Endometrium (tissue), 2 donors: ENCODE measurements at regions not wholly inside any gene's neighbourhood (a gene's known extent, or its start where the extent isn't known, plus 50 kb on each side); places are given as distances from the start of the nearest gene placed in this dataset.
A peak's percentile ranks its signal among the peaks of the same experiment; 100 is the strongest.

ENCODE experiments used
- FAIRE-seq: peaks from 2 replicates; lab custom pipeline; 2012; peaks lifted over from hg19 to GRCh38; lab: Jason Lieb, UNC
- donor health status: control.
- donor health status: control.

DNA sequence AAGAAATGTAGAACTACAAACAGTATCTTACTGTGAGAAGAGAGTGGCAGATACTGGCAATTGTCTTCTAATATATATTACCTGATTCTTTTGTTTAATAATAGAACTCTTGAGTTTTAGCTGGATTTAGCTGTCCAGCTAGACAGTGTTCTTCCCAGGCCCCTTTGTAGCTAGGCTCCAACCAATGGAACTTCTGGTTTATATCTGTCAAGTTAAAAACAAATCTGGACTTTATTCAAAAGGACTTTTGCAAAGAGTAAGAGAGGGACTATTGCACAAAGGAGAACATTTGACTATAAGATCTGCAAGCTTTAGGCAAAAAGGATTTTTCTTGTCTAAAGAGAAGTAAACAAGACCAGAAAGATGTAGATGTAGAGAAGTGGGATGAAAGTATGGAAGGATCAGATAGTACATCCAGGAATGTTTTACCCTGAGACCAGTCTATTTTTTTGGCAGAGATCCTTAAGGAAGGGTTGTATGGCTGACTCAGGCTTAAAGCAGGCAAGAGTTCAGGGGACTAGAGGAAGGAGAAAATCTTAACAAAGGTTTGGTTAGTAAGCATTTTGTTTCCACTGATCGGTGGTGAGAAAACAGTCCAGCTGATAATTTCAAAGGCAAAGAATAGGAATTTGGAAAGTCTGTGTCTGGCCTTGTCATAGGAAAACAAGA lies 111.1 kb upstream of the PLEKHA5 start:
- FAIRE-seq: no peak

DNA sequence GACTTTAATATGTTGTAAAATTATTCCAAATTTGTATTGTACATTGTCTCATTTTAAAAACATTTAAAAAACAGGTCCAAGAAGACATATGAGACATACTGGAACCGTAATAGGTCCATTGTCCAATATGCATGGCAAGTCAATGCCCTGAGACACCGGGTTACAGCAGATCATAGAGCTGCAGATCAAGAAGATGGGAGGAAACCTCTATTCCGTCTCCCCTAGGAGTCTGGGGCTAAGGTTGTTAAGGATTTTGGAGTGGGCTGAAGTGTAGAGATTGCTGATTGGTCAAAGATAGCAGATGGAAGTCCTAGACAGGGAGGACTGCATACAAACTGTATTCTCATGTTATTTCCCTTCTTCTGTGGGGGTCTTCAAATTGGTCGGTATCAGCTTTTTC lies 108.3 kb upstream of the PLEKHA5 start:
- no peak for FAIRE-seq

DNA sequence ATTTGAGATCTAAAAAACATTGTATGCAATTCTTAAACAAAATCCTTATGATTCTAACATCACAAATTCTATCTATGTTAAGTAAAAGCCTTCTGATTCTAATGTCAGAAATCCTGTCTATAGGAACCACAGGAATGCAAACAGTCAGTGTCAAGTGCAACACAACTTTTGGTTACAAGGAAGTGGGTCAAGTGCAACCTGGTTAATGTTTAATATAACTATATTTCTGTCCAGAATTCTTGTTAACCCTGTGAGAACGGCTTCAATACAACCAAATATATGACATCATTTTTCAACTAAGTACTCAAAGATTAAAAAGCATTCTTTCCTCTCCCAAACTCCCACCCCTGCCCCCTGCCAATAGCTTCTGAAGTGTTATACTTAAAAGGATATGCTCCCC lies 107.9 kb upstream of the PLEKHA5 start:
- no peak for FAIRE-seq

DNA sequence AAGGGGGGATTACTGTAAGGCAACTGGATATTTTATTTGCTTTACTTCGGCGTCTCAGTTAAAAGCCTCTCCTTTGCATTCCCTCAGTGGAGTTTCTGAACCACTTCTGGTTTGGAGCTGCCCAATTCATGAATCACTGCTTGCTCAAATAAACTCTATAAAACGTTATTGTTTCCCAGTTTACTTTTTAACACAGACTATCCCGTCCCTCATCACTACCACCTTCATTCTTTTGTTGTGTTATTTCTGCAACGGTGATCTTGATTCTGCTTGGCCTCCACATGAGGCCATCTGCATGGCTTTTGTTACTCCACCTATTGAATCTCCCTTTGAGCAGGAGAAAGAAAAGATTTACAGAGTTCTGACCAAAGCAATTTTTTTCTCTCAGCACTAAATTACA lies 104.0 kb upstream of the PLEKHA5 start:
- FAIRE-seq: no peak

DNA sequence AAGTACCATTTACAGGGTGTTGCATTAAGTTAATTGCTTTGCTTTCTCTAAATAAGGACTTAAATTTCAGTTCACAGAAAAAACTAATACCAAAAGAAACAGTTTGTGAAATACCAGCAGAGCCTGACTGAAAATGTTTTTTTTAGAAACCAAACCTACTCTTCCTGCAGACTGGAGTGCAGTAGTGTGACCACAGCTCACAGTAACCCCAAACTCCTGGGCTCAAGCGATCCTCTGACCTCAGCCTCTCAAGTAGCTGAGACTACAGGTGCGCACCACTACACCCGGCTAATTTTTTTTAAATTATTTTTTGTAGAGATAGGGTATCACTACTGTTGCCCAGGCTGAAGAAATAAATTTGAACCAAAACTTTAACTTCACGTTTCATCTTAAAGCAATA lies 103.5 kb upstream of the PLEKHA5 start:
- FAIRE-seq: no peak

DNA sequence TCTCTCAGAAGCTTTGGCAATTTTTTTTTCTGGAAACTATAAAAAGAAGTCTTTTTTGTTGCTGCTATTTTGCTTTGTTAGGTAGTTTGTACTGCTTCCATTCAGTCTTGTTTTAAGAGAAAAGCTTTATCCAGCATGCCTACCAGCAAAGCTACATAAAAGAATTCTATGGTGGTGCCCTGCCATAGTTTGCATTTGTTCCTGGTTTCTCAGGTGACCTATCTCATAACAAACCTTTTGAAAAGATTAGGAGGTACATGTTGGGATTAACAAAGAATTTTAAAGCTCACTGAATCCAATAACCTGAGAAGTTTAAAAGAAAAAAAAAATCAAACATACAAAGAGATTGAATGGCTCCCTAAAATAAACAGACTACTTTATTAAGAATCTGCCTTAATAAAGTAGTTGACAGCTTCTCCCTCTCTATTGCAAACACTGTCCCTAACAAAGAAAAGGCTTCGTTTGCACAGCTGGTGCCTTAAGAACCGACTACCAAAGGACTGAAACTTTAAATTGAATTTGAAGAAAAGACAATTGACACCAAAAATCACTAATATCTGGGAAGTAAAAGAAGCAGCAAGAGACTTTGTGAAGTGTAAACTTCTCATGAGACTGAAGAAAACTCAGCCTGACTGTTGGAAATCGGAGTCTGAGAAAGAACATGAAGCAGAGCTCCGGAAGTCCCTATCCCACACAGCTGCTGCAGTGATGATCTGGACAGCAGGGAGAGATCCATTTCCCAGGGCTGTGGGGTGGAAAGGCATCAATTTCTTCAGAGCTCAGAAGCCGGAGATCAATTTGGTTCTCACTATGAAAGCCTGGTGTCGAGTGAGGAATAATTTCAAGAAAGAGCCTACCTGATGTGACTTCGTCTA lies 102.7 kb upstream of the PLEKHA5 start:
- FAIRE-seq: no peak

DNA sequence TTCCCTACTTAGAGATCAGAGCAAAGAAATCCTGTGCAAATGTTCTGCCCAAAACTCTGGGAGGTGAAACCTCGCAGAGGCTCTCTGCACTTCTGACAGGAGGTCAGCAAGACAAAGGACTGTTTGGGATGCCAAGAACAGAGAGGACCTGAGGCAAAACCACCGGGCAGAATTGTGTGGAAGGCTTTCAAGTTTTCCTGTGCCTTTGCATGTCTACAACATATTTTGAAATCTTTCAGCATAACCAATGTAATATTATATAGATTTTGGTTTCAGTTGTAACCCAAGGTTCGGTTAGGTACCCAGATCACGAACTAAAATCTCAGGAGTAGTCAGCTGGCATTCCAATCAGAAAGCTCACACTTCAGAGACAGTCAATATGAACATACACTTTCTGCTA lies 99.4 kb upstream of the PLEKHA5 start:
- no peak for FAIRE-seq

DNA sequence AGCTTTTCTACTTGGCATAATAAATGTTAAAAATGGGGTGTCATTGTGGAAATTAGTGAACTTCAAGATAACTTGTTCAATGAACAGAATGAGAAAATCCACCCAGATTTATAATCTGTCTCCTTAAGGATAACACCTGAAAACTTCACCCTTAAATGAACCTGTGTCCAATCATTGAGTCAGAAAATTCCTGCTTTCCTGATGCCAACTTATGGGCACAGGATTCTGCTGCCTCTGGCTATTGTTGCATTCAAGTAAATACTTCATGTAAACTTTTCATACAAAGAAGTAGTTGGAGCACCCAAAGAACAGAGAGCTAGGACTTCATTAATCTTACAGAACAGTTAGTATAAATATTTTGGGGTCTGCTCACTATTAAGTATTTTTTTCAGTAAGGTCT lies 98.9 kb upstream of the PLEKHA5 start:
- FAIRE-seq: no peak

DNA sequence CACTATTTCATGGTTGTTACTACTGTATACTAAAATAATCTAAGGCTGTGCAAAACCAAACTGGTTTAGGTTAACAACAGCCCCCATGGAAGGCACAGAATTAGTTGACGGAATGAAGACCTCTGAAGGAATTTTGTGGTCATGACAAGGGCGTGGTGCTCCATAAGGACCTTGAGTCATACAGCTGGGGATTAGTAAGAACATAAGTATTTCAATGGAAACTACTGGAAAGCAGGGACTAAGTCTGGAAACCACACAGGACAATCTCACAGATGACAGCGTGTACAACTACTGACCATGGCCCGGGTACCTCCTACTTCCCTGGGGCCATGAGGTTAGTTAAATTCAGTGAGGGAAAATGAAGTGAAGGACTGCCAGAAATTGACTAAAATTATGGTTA lies 98.5 kb upstream of the PLEKHA5 start:
- no peak for FAIRE-seq

DNA sequence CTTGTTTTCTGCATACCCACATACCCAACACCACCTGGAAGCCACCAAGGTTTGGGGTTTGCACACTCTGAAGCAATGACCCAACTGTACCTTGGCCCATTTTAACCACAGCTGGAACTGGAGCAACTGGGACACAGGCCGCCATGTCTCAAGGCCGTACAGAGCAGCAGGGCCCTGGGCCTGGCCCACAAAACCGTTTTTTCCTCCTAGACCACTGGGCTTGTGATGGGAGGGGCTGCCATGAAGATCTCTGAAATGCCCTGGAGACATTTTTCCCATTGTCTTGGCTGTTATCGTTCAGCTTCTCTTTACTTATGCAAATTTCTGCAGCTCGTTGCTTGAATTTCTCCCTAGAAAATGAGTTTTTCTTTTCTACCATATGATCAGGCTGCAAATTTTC lies 96.7 kb upstream of the PLEKHA5 start:
- no peak for FAIRE-seq

DNA sequence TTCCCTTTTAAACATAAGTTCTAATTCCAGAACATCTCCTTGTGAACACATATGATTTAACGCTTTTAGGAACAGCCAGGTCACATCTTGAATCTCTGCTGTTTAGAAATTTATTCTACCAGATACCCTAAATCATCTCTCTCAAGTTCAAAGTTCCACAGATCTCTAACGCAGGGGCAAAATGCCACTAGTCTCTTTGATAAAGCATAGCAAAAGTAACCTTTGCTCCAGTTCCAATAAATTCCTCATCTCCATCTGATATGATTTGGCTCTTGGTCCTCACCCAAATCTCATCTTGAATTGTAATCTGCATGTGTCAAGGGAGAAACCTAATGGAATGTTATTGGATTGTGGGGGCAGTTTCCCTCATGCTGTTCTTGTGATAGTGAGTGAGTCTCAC lies 96.3 kb upstream of the PLEKHA5 start:
- no peak for FAIRE-seq

DNA sequence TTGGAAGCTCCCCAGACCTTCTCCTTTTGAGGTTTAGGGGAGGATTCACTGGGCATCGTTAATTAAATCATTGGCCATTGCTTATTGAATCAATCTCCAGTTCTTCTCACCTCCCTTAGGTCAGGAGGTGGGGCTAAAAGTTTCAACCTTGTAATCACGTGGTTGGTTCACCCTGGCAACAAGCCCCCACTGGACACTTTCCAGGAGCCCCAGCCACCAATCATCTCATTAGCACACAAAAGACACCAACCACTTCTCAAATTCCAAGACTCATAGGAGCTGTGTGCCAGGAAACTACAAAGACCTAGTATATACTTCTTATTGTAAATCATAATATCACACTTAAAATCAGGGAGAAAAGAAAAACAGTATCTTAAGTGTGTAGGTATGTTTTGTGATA lies 94.6 kb upstream of the PLEKHA5 start:
- no peak for FAIRE-seq

DNA sequence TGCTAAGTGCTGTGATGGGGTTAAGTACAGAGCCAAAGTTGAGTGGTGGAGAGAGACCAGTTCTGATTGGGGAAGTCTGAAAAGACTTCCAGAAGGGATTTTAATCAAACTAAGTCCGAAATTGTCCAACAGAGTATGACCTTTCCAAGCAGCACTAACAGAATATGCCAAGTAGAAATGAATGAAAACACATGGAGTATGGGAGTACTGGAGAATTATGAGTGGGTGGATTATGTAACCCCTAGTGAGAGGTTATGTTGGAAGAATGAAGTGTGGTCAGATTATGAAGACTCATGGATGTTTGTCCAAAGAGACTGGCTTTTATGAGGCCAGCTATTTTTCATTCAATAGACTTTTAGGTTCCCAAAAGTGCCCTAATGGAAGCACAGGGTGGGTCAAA lies 94.0 kb upstream of the PLEKHA5 start:
- no peak for FAIRE-seq

DNA sequence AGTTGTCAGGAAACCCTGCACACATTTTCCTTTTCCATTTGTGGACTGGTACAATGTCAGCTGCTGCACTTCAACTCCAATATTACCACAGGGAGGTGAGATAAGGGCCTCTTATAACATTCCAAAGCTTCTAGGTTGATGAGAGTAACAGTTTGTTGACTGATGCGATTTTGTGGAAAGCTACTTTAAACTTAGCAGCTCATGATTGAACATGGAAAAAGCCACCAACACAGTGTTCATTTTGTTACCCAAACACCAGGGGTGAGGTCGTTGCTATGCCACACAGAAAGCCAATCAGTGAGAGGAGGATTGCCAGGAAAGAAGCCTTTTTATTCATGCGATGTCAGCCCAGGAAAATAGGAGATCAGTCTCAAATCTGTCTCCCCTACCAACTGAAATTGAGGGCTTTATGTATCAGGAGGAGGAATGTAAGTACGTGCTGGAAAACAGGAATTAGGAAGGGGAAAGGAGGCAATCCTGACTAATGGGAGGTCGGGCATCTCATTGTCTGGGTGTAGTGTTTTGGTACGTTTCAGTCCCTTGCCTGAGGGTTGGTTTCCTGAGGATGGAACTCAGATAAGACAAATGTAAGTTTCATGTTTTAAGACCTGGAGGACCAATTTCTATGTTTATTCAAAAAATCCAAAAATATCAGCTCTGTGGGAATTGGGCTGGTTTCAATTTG lies 92.7 kb upstream of the PLEKHA5 start:
- FAIRE-seq: no peak

DNA sequence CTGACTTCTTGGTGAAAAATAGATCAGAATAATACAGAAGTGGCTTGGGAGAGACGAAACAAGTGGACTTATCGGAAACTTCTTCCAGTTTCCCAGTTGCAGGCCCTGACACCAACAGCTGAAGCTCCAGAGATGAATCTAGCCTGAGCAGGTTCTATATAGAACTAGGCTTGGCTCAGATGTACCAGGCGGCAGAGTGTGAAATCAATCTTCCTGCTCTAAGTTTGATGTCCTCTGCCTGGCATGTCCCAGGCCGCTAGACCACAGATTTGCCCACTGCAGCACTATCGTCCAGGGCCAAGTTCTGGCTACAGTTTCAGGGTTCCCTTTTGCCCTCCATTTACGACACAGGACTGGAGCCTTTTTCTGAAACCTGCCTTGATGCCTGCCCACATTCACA lies 91.3 kb upstream of the PLEKHA5 start:
- FAIRE-seq: no peak

DNA sequence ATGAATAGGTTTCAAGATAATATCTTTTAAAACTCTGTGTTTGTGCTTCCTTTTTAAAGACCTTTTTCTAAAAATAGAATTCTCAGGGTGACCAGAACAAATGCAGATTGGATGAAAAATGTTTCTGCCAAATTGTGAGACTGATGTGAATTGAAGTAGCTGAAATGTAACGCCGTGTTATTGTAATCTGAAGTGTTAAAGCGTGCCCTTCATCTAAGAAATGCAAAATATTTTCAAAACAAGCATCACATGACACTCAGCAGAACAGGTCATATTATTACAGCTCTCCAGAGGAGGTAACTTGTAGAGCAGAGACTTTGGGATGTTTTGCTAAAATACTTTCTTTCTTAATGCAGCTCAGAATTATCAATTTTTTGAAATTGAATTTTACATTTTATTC lies 90.0 kb upstream of the PLEKHA5 start:
- peak; percentile 93 for FAIRE-seq

DNA sequence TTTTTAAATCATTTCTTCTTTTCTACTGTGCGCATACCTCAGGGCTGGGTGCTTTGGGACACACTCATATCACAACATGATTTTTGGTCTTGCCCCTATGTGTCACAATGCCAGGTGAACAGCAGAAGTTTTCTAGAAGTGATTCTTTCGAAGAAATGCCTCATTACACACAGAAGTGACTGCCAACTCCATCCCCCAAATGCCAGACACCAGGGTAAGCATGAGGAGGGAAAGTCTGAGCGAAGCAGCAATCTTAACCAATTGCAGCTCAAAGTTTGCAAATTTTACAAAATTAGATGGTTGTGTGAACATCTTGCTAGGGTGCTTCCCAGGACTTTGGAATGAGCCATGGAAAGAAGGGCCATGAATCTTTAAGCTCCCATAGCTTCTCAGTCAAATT lies 87.3 kb upstream of the PLEKHA5 start:
- no peak for FAIRE-seq

DNA sequence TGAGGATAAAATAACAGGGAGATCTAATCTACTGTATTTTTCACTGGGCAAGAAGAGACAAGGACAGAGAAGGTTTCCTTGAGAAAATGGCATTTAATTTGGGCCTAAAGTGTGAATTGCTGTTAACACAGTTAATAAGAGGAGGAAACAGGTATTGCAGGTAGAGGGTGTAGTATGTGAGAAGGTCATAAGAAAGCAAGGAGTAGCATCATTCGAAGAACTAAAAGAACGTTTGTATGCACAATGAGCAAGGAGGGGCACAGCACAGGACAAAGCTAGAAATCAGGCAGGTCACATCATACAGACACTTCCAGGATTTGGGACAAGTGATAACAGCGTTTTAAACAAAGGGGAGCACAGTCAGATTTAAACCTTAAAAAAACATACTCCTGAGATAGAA lies 85.1 kb upstream of the PLEKHA5 start:
- FAIRE-seq: no peak

DNA sequence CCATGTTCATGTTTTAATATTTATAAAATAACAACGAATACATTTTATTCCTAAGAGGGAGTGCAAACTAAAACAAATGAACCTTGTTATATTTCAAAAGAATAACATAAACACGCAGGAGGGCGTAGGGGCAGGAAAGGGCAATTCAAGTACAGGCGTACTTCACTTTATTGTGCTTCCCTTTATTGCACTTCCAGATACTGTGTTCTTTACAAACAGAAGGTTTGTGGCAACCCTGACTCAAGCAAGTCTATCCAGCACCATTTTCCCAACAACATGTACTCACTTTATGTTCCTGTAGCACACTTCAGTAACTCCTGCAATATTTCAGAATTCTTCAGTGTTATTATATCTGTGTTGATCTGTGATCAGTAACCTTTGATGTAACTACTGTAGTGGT lies 84.6 kb upstream of the PLEKHA5 start:
- peak; percentile 70 for FAIRE-seq

DNA sequence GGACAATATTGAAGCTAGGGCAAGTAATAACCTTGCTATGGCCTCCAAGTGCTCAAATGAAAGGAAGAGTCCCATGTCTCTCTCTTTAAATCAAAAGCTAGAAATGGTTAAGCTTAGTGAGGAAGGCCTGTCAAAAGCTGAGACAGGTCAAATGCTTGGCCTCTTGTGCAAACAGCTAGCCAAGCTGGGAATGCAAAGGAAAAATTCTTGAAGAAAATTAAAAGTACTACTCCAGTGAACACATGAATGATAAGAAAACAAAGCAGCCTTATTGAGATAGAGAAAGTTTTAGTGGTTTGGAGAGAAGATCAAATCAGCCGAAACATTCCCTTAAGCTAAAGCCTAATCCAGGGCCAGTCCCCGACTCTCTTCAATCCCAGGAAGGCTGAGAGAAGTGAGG lies 84.1 kb upstream of the PLEKHA5 start:
- FAIRE-seq: no peak

DNA sequence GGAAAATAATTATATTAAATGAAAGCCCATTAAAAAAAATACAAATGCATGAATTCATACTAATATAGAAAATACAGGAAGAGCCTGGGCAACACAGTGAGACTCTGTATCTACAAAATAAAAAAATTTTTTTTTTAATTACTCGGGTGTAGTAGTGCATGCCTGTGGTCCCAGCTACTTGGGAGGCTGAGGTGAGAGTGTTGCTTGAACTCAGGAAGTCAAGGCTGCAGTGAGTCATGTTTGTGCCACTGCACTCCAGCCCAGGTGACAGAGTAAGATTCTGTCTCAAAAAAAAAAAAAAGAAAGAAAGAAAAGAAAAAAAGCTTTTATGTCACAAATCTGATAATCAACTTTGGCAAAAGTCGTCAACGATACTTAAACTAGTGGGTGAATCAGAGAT lies 80.6 kb upstream of the PLEKHA5 start:
- FAIRE-seq: no peak

DNA sequence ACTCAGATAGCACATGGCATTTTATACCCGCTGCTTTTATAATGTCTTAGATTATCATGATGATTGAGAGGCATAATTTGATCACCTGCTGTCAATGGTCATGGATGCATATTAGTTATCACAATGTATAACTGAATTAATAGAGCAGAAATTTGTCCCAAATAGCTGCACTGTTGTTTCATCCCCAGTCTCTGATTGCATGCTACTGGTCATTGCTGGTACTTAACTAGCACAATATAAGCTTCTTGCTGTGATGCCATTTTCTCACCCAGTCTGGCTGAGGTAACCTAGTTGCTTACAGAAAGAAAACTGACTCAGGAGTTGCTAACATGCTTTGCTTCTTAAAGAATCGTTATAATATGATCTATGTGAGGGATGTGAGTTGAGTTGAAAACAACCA lies 76.8 kb upstream of the PLEKHA5 start:
- FAIRE-seq: no peak

DNA sequence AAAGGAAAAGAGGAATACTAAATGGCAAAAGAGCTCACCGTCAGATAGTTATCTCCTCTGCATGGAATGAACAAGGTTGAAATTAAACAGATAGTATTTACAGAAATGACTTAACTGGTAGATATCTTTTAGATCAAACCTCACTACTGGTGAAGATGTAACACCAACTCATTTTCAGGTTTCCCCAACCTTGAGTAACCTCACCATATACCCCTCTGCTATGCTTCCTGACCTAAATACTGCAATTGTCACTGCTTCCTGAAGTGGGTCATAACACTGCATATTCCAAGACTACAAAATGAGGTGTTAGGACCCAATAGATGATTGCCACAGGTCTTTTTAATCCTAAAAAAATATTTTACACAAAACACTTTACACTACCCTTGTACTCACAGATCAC lies 76.3 kb upstream of the PLEKHA5 start:
- no peak for FAIRE-seq
